Epithelial cell of esophagus (primary cell): ENCODE measurements at regions not wholly inside any gene's neighbourhood (a gene's known extent, or its start where the extent isn't known, plus 50 kb on each side); places are given as distances from the start of the nearest gene placed in this dataset.

ENCODE experiments used
- DNase-seq: peaks from one replicate; pipeline ENCODE4 v3.0.0; 2010; ENCODE audit warnings: low read depth
- H3K4me3 ChIP-seq: 2 replicates; pipeline ENCODE4 v1.5.1; 2011; ENCODE audit warnings: mild to moderate bottlenecking, low read length, control low read depth
- TF ChIP-seq, protein P1 (sequence below): IDR thresholded peaks from 2 replicates; pipeline ENCODE4 v1.5.1; 2011; ENCODE audit warnings: low read depth, mild to moderate bottlenecking, low read length, control low read depth, inconsistent platforms; ENCODE audit not compliant: insufficient read depth; ENCODE audit errors: missing control alignments

DNA sequence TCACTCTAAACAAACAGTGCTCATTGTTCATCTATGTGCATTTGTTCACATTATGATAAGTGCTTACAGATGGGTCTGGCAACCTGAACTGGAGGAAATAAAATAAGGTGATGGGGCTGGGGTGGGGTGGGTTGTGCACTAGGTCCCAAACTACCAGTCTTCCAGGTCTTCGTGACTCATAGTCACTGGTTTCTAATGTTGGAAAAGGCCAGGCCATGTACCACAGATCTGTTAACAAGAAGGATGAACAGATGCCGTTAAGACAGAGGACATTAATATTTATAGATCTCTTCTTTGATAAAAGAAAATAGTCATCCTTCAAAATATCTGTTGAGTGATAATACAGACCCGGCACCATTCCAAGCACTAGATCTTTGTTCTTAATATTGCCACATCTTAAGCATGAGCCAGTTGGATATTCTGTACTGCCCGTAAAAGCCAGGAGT, 71.4 kb upstream of the STARD4 start:
- peak; percentile 2 for DNase-seq
- TF ChIP-seq, protein P1, sequence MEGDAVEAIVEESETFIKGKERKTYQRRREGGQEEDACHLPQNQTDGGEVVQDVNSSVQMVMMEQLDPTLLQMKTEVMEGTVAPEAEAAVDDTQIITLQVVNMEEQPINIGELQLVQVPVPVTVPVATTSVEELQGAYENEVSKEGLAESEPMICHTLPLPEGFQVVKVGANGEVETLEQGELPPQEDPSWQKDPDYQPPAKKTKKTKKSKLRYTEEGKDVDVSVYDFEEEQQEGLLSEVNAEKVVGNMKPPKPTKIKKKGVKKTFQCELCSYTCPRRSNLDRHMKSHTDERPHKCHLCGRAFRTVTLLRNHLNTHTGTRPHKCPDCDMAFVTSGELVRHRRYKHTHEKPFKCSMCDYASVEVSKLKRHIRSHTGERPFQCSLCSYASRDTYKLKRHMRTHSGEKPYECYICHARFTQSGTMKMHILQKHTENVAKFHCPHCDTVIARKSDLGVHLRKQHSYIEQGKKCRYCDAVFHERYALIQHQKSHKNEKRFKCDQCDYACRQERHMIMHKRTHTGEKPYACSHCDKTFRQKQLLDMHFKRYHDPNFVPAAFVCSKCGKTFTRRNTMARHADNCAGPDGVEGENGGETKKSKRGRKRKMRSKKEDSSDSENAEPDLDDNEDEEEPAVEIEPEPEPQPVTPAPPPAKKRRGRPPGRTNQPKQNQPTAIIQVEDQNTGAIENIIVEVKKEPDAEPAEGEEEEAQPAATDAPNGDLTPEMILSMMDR, result no peak
- H3K4me3 ChIP-seq, result no peak overlapping the region

DNA sequence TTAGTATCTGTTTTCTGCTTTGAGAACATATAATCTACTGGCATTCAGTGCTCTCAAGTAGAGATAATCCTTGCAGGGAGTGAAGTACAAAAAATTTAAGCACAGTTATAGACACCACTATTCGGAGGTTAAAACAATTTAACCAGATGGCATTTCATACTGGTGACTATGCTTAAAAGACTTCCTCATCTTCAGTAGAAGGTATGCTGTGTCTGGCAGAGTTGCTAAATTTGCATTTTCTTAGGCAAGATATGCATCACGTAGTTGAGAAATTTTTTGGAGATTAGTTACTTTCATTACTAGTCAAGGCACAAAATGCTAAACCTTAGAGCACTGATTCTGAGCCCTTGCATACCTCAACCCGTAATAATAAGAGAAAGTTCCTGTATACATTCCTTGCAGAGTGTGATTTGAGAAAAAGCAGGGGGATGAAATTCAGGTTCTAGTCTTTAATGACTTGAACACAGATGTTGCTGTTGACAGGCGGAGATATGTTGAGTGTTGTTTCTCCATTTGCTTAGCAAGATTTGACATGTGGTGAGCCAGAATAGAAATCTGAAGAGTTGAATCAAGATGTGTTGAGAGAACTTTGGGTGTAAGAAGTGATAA, 70.8 kb upstream of the STARD4 start:
- peak; percentile 74 for DNase-seq
- TF ChIP-seq, protein P1, result no peak
- H3K4me3 ChIP-seq, result no peak overlapping the region

DNA sequence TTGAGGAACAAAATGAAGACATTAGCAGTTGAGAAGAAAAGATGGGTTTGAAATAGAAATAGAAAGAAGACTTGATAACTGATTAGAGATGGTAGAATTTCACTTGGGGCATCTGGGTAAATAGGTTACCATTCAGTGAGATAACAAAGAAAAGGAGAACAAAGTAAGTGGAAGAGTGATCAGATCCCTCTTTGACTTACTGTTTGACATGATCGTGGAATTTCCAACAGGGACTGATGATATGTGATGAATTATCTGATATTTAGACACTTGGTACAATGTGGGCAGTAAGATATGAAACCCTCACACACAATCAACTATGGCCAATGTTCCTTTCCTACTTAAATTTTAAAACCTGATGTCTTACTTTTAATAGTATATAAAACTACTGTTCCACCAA, 70.1 kb upstream of the STARD4 start:
- no peak overlapping the region for H3K4me3 ChIP-seq
- no peak for DNase-seq
- TF ChIP-seq, protein P1, result no peak

DNA sequence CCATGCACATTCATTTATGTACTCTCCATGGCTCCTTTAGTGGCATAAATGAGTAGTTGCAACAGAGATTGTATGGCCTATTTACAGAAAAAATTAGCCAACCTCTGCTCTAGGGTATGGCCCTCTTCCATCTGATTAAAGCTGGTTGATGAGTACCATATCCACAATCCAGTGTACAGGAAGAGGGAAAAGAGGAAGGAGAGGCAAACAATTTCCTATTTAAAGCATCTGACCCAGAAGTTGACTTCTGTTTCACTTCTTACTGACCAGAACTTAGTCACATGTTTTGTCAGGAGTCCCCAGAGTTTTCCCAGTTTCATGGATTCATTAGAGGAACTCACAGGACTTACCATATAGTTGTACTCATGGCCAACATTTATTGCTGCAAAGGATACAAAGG, 68.6 kb upstream of the STARD4 start:
- H3K4me3 ChIP-seq, result no peak overlapping the region
- TF ChIP-seq, protein P1, result no peak
- DNase-seq, result no peak

DNA sequence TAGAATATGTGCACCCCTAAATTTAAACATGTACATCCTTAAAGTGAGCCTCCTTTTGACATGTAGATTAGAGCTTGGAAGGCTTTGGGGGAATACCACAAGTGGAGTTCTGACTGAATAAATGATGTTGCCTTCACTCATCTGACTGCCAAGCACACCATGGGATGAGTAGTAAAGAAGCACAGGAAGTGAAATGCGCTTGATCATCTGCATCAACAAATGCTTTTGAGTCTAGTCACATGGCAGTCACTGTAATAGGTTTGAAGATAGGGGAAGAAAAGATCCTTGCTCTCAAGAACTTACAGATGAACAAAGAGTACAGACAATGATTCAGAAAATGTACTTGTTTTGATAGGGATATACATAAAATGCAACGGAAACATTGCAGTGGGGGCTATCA, 62.0 kb upstream of the STARD4 start:
- H3K4me3 ChIP-seq, result no peak overlapping the region
- no peak for DNase-seq
- TF ChIP-seq, protein P1, result no peak

DNA sequence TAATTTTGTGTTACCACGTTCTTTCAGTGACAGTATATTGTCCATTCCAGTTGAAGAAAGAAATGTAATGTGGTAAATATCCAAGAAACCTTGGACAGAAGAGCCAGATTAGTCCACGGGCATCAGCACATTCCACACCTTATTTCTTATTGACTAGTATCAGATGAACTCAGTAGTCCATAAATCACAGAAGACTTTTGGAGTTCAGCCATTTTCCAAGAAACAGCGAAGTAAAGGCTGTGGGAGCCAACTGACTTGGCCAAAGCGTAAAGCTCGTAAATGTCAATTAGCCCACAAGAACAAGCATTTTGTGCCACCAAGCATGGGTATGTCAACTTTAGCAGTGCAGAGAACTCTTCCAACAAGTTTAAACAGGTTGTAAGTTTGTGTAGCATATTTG, 60.2 kb upstream of the STARD4 start:
- TF ChIP-seq, protein P1, result no peak
- DNase-seq, result no peak
- no peak overlapping the region for H3K4me3 ChIP-seq
